HG02588 (cell line): ENCODE measurements at regions not wholly inside any gene's neighbourhood (a gene's known extent, or its start where the extent isn't known, plus 50 kb on each side); places are given as distances from the start of the nearest gene placed in this dataset.

Experiments used
- ATAC-seq: cut with Tn5 transposase; IDR thresholded peaks from one replicate; pipeline ENCODE4 v1.9.1; 2021; ENCODE audit warnings: mild to moderate bottlenecking, moderate library complexity; ENCODE audit not compliant: unreplicated experiment

- ATAC-seq = no peak
Measured at GRCh38 chr9:80144406-80144805, 572.6 kb downstream of the TLE4 start.

GRCh38 chr9:80143899-80144298 is 572.1 kb downstream of the TLE4 start:
- no peak for ATAC-seq

- ATAC-seq = peak; percentile 91
Measured at GRCh38 chr9:80134487-80134886, 562.7 kb downstream of the TLE4 start.

- no peak for ATAC-seq
Measured at GRCh38 chr9:80131627-80132026, 559.9 kb downstream of the TLE4 start.

GRCh38 chr9:80127920-80128319 is 556.2 kb downstream of the TLE4 start:
- no peak for ATAC-seq

- no peak for ATAC-seq
Measured at GRCh38 chr9:80125731-80126264, 554.0 kb downstream of the TLE4 start.

- ATAC-seq = no peak
Measured at GRCh38 chr9:80117031-80117430, 545.3 kb downstream of the TLE4 start.

GRCh38 chr9:80114241-80114640 is 542.5 kb downstream of the TLE4 start:
- ATAC-seq = no peak

- ATAC-seq = no peak
Measured at GRCh38 chr9:80107931-80108660, 536.3 kb downstream of the TLE4 start.

- ATAC-seq = no peak
Measured at GRCh38 chr9:80097476-80097875, 525.7 kb downstream of the TLE4 start.

GRCh38 chr9:80094176-80094771 is 522.5 kb downstream of the TLE4 start:
- ATAC-seq = no peak

GRCh38 chr9:80093695-80094094 is 521.9 kb downstream of the TLE4 start:
- no peak for ATAC-seq

GRCh38 chr9:80091526-80091925 is 519.8 kb downstream of the TLE4 start:
- no peak for ATAC-seq

GRCh38 chr9:80090317-80090716 is 518.6 kb downstream of the TLE4 start:
- ATAC-seq = no peak

GRCh38 chr9:80086822-80087345 is 515.1 kb downstream of the TLE4 start:
- ATAC-seq = no peak

GRCh38 chr9:80086386-80086785 is 514.6 kb downstream of the TLE4 start:
- no peak for ATAC-seq

- ATAC-seq = no peak
Measured at GRCh38 chr9:80085668-80086067, 513.9 kb downstream of the TLE4 start.

- ATAC-seq = no peak
Measured at GRCh38 chr9:80082213-80082612, 510.4 kb downstream of the TLE4 start.

GRCh38 chr9:80078826-80079225 is 507.1 kb downstream of the TLE4 start:
- no peak for ATAC-seq

- ATAC-seq = no peak
Measured at GRCh38 chr9:80077059-80077458, 505.3 kb downstream of the TLE4 start.

GRCh38 chr9:80076162-80076561 is 504.4 kb downstream of the TLE4 start:
- ATAC-seq = no peak

- no peak for ATAC-seq
Measured at GRCh38 chr9:80074439-80074838, 502.7 kb downstream of the TLE4 start.
